ENCODE measurements at regions not wholly inside any gene's neighbourhood (a gene's known extent, or its start where the extent isn't known, plus 50 kb on each side); places are given as distances from the start of the nearest gene placed in this dataset.
A peak's percentile ranks its signal among the peaks of the same experiment; 100 is the strongest.

GRCh38 chr14:99323603-99324185 is 51.7 kb upstream of the BCL11B start:
- intact Hi-C loops (cut with micrococcal nuclease; ENCODE audit: unreplicated experiment): loop anchor here (5.0 kb wide), 1 partner anchor 59 kb away; no protein-coding TSS in a partner anchor
- ATAC-seq (no peak), FAIRE-seq (no peak), DNase-seq (ENCODE audit: low spot score) (no peak)
- in situ Hi-C loops (cut with HindIII; ENCODE audit: extremely low pct_ligation_motif_present, low pct_unique_long_range_greater_than_20kb): no loop called here
- Histone ChIP-seq H3K4me2 (ENCODE audit: low read depth, low read length) (no peak overlapping the region), H4K20me1 (ENCODE audit: insufficient read depth, low read length) (no peaks in the 10 kb centered on the region), H3K27me3 (ENCODE audit: control insufficient read depth in 1 of 2, insufficient read depth in 2 of 2, low read length in 2 of 2) (no peaks in the 10 kb centered on the region), H3K79me2 (ENCODE audit: insufficient read depth, low read length) (no peaks in the 10 kb centered on the region), H3K4me1 (ENCODE audit: insufficient read depth, low read length) (peaks cover 58% of the 10 kb centered on the region), H3K27ac (ENCODE audit: extremely low read length, insufficient read depth, low read length) (no peak overlapping the region), H3K4me3 (replicated peaks in 1 of 3; ENCODE audit: insufficient read depth in 1 of 3, low read depth in 2 of 3, low read length in 3 of 3) (no peak overlapping the region), H3K36me3 (replicated peaks in 1 of 2; ENCODE audit: control insufficient read depth in 1 of 2, insufficient read depth in 2 of 2, low read length in 2 of 2) (no peaks in the 10 kb centered on the region), H2AFZ (ENCODE audit: low read length) (no peak overlapping the region), H3K9me3 (ENCODE audit: low read length) (no peaks in the 10 kb centered on the region), H3K9ac (ENCODE audit: insufficient read depth, low read depth, low read length) (no peak overlapping the region)
- ChIA-PET POLR2A (no interaction called here), CTCF (ENCODE audit: low intra/inter-chr PET ratio, low total read pairs) (no interaction called here)
- WGBS (ENCODE audit: low lambda C conversion rate): 90% methylated on average over 4 of the region's 14 CpGs
- no TSS peak for BruUV-seq (replicated peaks)
- TF ChIP-seq GTF2F1 (IDR thresholded peaks at IDR 0.05; ENCODE audit: low read length) (no peak), RAD51 (IDR thresholded peaks at IDR 0.05; ENCODE audit: borderline replicate concordance) (no peak)
- TF ChIP-seq, protein P1, sequence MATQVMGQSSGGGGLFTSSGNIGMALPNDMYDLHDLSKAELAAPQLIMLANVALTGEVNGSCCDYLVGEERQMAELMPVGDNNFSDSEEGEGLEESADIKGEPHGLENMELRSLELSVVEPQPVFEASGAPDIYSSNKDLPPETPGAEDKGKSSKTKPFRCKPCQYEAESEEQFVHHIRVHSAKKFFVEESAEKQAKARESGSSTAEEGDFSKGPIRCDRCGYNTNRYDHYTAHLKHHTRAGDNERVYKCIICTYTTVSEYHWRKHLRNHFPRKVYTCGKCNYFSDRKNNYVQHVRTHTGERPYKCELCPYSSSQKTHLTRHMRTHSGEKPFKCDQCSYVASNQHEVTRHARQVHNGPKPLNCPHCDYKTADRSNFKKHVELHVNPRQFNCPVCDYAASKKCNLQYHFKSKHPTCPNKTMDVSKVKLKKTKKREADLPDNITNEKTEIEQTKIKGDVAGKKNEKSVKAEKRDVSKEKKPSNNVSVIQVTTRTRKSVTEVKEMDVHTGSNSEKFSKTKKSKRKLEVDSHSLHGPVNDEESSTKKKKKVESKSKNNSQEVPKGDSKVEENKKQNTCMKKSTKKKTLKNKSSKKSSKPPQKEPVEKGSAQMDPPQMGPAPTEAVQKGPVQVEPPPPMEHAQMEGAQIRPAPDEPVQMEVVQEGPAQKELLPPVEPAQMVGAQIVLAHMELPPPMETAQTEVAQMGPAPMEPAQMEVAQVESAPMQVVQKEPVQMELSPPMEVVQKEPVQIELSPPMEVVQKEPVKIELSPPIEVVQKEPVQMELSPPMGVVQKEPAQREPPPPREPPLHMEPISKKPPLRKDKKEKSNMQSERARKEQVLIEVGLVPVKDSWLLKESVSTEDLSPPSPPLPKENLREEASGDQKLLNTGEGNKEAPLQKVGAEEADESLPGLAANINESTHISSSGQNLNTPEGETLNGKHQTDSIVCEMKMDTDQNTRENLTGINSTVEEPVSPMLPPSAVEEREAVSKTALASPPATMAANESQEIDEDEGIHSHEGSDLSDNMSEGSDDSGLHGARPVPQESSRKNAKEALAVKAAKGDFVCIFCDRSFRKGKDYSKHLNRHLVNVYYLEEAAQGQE (IDR thresholded peaks at IDR 0.05; ENCODE audit: borderline replicate concordance in 1 of 2, low read depth in 1 of 2, low read length in 2 of 2): no peak
- TF ChIP-seq, protein P2, sequence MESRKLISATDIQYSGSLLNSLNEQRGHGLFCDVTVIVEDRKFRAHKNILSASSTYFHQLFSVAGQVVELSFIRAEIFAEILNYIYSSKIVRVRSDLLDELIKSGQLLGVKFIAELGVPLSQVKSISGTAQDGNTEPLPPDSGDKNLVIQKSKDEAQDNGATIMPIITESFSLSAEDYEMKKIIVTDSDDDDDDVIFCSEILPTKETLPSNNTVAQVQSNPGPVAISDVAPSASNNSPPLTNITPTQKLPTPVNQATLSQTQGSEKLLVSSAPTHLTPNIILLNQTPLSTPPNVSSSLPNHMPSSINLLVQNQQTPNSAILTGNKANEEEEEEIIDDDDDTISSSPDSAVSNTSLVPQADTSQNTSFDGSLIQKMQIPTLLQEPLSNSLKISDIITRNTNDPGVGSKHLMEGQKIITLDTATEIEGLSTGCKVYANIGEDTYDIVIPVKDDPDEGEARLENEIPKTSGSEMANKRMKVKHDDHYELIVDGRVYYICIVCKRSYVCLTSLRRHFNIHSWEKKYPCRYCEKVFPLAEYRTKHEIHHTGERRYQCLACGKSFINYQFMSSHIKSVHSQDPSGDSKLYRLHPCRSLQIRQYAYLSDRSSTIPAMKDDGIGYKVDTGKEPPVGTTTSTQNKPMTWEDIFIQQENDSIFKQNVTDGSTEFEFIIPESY (CRISPR knock-in tag; IDR thresholded peaks at IDR 0.05): peak; percentile 73; the same call in 1 of the 2 replicates

Measured in HepG2 (cell line).